Activated naive CD8-positive, alpha-beta T cell treated with anti-CD3 and anti-CD28 coated beads, Interleukin-2, amount 50 U/mL, for 24 hours (primary cell): ENCODE measurements at regions not wholly inside any gene's neighbourhood (a gene's known extent, or its start where the extent isn't known, plus 50 kb on each side); places are given as distances from the start of the nearest gene placed in this dataset.

Experiments used
- ATAC-seq: fragments of 150-1000 bp; cut with Tn5 transposase; one replicate; pipeline ENCODE4 v1.10.0; 2021
- DNase-seq: peaks from one replicate; pipeline ENCODE4 v3.0.0; 2021
- H3K27ac Mint-ChIP-seq: one replicate; pipeline ENCODE4 v1.8.0; 2021; ENCODE audit warnings: mild to moderate bottlenecking, mixed read lengths
- H3K27me3 Mint-ChIP-seq: one replicate; pipeline ENCODE4 v1.8.0; 2021; ENCODE audit warnings: mixed read lengths
- H3K36me3 Mint-ChIP-seq: one replicate; pipeline ENCODE4 v1.8.0; 2021; ENCODE audit warnings: low read depth, mixed read lengths
- H3K4me1 Mint-ChIP-seq: one replicate; pipeline ENCODE4 v1.8.0; 2021; ENCODE audit warnings: mixed read lengths
- H3K4me3 Mint-ChIP-seq: one replicate; pipeline ENCODE4 v1.8.0; 2021; ENCODE audit warnings: mild to moderate bottlenecking, moderate library complexity, mixed read lengths
- H3K9me3 Mint-ChIP-seq: one replicate; pipeline ENCODE4 v1.8.0; 2021; ENCODE audit warnings: mixed read lengths

DNA sequence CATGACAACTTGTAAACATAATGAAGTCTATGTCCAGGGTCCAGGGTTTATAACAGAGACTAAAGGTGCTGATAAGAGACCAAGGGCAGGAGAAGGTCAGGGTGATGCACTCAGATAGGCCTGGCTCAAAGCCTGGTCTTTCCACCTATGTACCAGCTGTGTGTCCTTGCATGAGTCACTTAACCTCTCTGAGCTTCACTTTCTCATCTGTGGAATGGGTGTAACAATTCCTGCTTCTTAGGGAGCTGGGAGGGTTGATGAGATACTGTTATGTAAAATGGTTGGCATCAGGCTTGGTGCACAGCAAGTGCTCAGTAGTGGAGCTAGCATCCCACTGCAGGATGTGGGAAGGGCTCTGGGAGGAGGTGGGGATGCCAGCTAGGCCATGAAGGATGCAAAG, 143.7 kb upstream of the CSF3R start:
- H3K4me3 Mint-ChIP-seq = no peak overlapping the region
- no peak overlapping the region for H3K27ac Mint-ChIP-seq
- no peaks in the 10 kb centered on the region for H3K36me3 Mint-ChIP-seq
- peaks cover 2% of the 10 kb centered on the region for H3K4me1 Mint-ChIP-seq
- DNase-seq (no peak), ATAC-seq (no peak)
- H3K9me3 Mint-ChIP-seq = no peaks in the 10 kb centered on the region
- H3K27me3 Mint-ChIP-seq = no peaks in the 10 kb centered on the region

- no peak for ATAC-seq
- DNase-seq = no peak
- Mint-ChIP-seq H3K27me3 (no peaks in the 10 kb centered on the region), H3K4me3 (no peak overlapping the region), H3K27ac (no peak overlapping the region), H3K36me3 (no peaks in the 10 kb centered on the region), H3K9me3 (no peaks in the 10 kb centered on the region), H3K4me1 (peaks cover 2% of the 10 kb centered on the region)
Observed at GRCh38 chr1:36625935-36626310, 143.2 kb upstream of the CSF3R start.

GRCh38 chr1:36625253-36625934, 142.7 kb upstream of the CSF3R start:
- no peak for ATAC-seq

GRCh38 chr1:36624466-36624865, 141.8 kb upstream of the CSF3R start:
- no peak for DNase-seq

More at GRCh38 chr1:36625253-36625934, 142.7 kb upstream of the CSF3R start:
- no peaks in the 10 kb centered on the region for H3K9me3 Mint-ChIP-seq
- H3K36me3 Mint-ChIP-seq = no peaks in the 10 kb centered on the region
- H3K27me3 Mint-ChIP-seq = no peaks in the 10 kb centered on the region
- DNase-seq = no peak
- H3K4me3 Mint-ChIP-seq = no peak overlapping the region
- no peak overlapping the region for H3K27ac Mint-ChIP-seq
- H3K4me1 Mint-ChIP-seq = peaks cover 2% of the 10 kb centered on the region

DNA sequence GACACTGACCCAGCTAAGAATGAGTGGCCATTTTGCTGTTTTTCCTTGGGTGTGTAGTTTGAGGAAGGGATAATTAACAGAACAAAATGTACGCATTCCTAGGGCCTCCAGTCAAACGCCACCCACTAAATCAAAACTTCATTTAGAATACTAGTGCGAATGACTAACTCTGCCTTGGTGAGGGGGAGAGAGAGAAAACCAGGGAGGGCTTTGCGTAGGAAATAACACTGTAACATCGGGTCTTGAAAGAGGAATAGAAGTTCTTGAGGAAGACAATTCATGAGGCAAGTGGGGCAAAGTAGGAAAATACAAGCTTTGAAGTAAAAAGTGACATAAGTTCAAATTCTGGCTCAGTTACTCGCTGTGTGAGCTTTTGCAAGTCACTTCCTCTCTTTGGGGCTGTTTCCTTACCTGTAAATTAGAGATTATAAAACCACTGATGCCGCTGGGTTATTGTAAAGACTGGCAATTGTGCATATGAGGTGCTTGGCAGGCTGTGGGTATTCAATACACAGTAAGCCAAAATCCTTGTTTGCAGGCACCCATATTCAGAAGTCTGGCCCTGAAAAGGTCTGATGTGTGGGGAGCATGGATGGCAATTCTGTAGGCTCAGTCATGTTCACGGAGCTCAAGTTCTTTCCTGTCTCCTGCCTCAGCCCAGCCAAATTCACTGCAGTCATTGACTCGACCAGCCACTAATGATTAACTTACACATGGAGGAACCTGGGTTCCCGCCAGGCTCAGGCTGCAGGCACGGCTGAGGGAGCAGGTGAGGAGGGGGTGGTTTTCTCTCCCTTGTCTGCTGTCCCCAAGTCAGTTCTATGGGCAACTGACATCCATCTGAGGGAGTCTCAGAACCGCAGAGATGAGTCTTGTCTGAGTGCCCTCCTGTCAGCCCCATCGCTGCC, 140.3 kb upstream of the CSF3R start:
- no peak overlapping the region for H3K27ac Mint-ChIP-seq
- H3K4me3 Mint-ChIP-seq = no peak overlapping the region
- H3K9me3 Mint-ChIP-seq = no peaks in the 10 kb centered on the region
- peaks cover 2% of the 10 kb centered on the region for H3K4me1 Mint-ChIP-seq
- no peaks in the 10 kb centered on the region for H3K36me3 Mint-ChIP-seq
- DNase-seq (no peak), ATAC-seq (no peak)
- H3K27me3 Mint-ChIP-seq = no peaks in the 10 kb centered on the region

More at GRCh38 chr1:36624466-36624865, 141.8 kb upstream of the CSF3R start:
- Mint-ChIP-seq H3K27ac (no peak overlapping the region), H3K27me3 (no peaks in the 10 kb centered on the region), H3K9me3 (no peaks in the 10 kb centered on the region), H3K4me1 (peaks cover 2% of the 10 kb centered on the region), H3K36me3 (no peaks in the 10 kb centered on the region), H3K4me3 (no peak overlapping the region)
- no peak for ATAC-seq

DNA sequence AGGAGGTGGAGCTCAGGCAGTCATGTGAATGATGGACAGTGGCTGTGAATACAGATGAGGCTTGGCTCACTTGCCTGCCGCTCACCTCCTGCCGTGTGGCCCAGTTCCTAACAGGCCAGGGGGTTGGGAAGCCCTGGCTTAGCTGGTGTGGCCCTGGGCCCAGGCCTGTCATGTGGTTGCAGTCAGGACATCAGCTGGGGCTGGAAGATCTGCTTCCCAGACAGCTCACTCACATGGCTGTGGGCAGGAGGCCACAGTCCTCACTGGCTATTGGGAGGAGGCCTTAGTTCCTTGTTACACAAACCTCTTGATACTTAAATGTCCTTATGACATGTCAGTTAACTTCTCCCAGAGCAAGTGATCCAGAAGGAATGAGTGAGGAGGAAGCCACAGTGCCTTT, 138.8 kb upstream of the CSF3R start:
- no peak overlapping the region for H3K27ac Mint-ChIP-seq
- H3K9me3 Mint-ChIP-seq = no peaks in the 10 kb centered on the region
- H3K36me3 Mint-ChIP-seq = no peaks in the 10 kb centered on the region
- no peaks in the 10 kb centered on the region for H3K27me3 Mint-ChIP-seq
- no peak overlapping the region for H3K4me3 Mint-ChIP-seq
- no peak for ATAC-seq
- no peak for DNase-seq
- H3K4me1 Mint-ChIP-seq = peaks cover 2% of the 10 kb centered on the region

DNA sequence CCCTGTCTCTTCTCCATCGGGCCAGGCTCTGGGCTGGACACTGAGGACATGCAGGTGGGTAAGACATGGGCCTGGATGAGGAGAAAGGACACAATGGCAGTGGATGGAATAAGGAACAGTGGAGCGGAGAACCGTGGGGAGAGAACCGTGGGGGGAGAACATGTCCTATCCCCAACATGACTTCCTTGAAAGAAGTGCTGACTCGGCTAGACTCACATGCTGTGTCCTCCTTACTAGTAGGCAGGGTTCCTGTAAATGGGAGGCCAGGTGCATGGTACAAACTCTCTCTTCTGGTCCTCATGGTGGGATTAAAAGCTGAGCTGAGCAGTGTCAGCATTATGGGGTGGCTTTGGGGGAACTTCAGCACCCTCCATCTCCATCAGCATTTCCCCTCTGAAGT, 137.4 kb upstream of the CSF3R start:
- no peak overlapping the region for H3K4me3 Mint-ChIP-seq
- H3K36me3 Mint-ChIP-seq = no peaks in the 10 kb centered on the region
- H3K27me3 Mint-ChIP-seq = no peaks in the 10 kb centered on the region
- H3K4me1 Mint-ChIP-seq = peaks cover 2% of the 10 kb centered on the region
- DNase-seq (no peak), ATAC-seq (no peak)
- H3K27ac Mint-ChIP-seq = no peak overlapping the region
- H3K9me3 Mint-ChIP-seq = no peaks in the 10 kb centered on the region

- H3K27me3 Mint-ChIP-seq = no peaks in the 10 kb centered on the region
- no peak overlapping the region for H3K4me3 Mint-ChIP-seq
- H3K27ac Mint-ChIP-seq = no peak overlapping the region
- DNase-seq (no peak), ATAC-seq (no peak)
- no peaks in the 10 kb centered on the region for H3K4me1 Mint-ChIP-seq
- H3K36me3 Mint-ChIP-seq = no peaks in the 10 kb centered on the region
- H3K9me3 Mint-ChIP-seq = no peaks in the 10 kb centered on the region
Observed at GRCh38 chr1:36614991-36615390, 132.3 kb upstream of the CSF3R start.

DNA sequence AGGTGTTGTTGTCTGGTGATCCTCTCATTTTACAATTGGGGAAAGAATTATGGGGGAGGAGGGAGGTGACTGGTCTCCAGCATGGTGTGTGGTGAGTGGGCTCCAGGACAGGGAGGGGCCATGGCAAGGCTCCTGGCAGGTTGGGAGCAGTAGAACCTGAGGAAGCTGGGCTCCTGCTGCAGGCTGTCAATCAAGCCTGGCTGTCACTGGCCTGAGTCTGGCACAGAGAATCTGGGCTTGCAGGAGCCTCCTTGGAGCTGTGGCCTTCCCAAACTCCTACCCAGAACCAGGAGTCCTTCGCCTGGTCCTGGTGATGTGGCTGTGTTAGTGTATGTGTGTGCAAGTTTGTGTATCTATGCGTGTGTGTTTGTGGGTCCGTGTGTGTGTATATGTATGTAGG, 131.9 kb upstream of the CSF3R start:
- H3K9me3 Mint-ChIP-seq = no peaks in the 10 kb centered on the region
- no peaks in the 10 kb centered on the region for H3K27me3 Mint-ChIP-seq
- H3K27ac Mint-ChIP-seq = no peak overlapping the region
- H3K4me3 Mint-ChIP-seq = no peak overlapping the region
- no peak for DNase-seq
- H3K4me1 Mint-ChIP-seq = no peaks in the 10 kb centered on the region
- no peak for ATAC-seq
- no peaks in the 10 kb centered on the region for H3K36me3 Mint-ChIP-seq

DNA sequence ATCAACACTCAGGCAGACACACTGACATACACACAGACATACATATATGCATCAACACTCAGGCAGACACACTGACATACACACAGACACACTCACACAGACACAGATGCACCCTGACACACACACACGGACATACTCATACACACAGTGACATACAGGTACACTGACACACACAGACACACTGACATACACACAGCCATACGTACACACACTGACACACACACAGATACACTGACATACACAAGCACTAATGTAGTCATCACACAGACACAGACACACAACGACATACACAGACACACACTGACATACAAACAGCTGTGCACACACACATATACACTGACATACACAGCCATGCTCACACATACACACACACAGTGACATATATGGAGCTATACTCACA, 131.0 kb upstream of the CSF3R start:
- Mint-ChIP-seq H3K4me1 (no peaks in the 10 kb centered on the region), H3K4me3 (no peak overlapping the region), H3K36me3 (no peaks in the 10 kb centered on the region), H3K27ac (no peak overlapping the region), H3K9me3 (no peaks in the 10 kb centered on the region), H3K27me3 (peaks cover 3% of the 10 kb centered on the region)
- DNase-seq (no peak), ATAC-seq (peak; percentile 15)

DNA sequence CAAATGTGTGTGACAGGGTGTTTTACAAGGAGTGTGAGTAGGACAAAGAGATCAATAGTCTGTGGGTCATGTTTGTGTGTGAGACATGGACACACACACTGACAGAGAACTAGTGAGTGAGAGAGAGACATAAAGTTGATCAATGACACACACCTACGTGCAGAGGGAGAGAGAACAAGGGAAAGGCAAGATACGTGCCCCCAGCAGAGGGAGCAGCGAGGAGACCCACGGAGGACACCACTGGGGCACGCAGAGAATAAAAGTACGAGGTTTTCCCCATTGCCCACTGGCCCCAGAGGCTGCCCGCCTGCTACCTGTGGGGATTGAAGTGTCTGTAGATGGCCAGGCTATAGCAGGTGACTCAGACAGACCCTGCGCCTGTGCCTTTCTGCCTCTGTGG, 130.2 kb upstream of the CSF3R start:
- Mint-ChIP-seq H3K9me3 (no peaks in the 10 kb centered on the region), H3K4me3 (no peak overlapping the region), H3K27me3 (peaks cover 3% of the 10 kb centered on the region), H3K4me1 (no peaks in the 10 kb centered on the region), H3K27ac (no peak overlapping the region), H3K36me3 (no peaks in the 10 kb centered on the region)
- ATAC-seq = no peak
- DNase-seq = no peak

GRCh38 chr1:36612121-36612520, 129.4 kb upstream of the CSF3R start:
- Mint-ChIP-seq H3K4me3 (no peak overlapping the region), H3K9me3 (no peaks in the 10 kb centered on the region), H3K27ac (no peak overlapping the region), H3K36me3 (no peaks in the 10 kb centered on the region), H3K27me3 (peaks cover 3% of the 10 kb centered on the region), H3K4me1 (peaks cover under 1% of the 10 kb centered on the region)
- DNase-seq (no peak), ATAC-seq (no peak)

- no peaks in the 10 kb centered on the region for H3K9me3 Mint-ChIP-seq
- ATAC-seq (no peak), DNase-seq (peak; percentile 44)
- H3K36me3 Mint-ChIP-seq = no peaks in the 10 kb centered on the region
- no peak overlapping the region for H3K4me3 Mint-ChIP-seq
- peaks cover 2% of the 10 kb centered on the region for H3K4me1 Mint-ChIP-seq
- H3K27ac Mint-ChIP-seq = no peak overlapping the region
- peaks cover 3% of the 10 kb centered on the region for H3K27me3 Mint-ChIP-seq
Observed at GRCh38 chr1:36609241-36610027, 126.7 kb upstream of the CSF3R start.

GRCh38 chr1:36608272-36608671, 125.6 kb upstream of the CSF3R start:
- DNase-seq = no peak
- Mint-ChIP-seq H3K27me3 (peaks cover 3% of the 10 kb centered on the region), H3K9me3 (no peaks in the 10 kb centered on the region), H3K36me3 (no peaks in the 10 kb centered on the region), H3K27ac (no peak overlapping the region), H3K4me1 (peaks cover 2% of the 10 kb centered on the region), H3K4me3 (no peak overlapping the region)
- ATAC-seq = no peak

- no peak overlapping the region for H3K27ac Mint-ChIP-seq
- ATAC-seq = no peak
Observed at GRCh38 chr1:36607263-36607651, 124.5 kb upstream of the CSF3R start.

More at GRCh38 chr1:36607263-36607651, 124.5 kb upstream of the CSF3R start:
- no peak for DNase-seq
- peaks cover 2% of the 10 kb centered on the region for H3K4me1 Mint-ChIP-seq
- H3K36me3 Mint-ChIP-seq = no peaks in the 10 kb centered on the region
- H3K9me3 Mint-ChIP-seq = no peaks in the 10 kb centered on the region
- H3K27me3 Mint-ChIP-seq = peaks cover 3% of the 10 kb centered on the region
- no peak overlapping the region for H3K4me3 Mint-ChIP-seq
